K562 (cell line): ENCODE measurements at regions not wholly inside any gene's neighbourhood (a gene's known extent, or its start where the extent isn't known, plus 50 kb on each side); places are given as distances from the start of the nearest gene placed in this dataset.

Source experiments
- CTCF ChIP-seq, 3 experiments: IDR thresholded peaks in 2 of 3; conservative IDR thresholded peaks in 1 of 3; 2 replicates each; pipeline ENCODE4 v1.5.1; 2011 to 2012; ENCODE audit warnings: low read length in 3 of 3, mild to moderate bottlenecking in 3 of 3, control low read depth in 2 of 3, improper control_type of control experiment in 1 of 3, inconsistent platforms in 1 of 3, low read depth in 1 of 3, mixed read lengths in 1 of 3, moderate library complexity in 1 of 3; ENCODE audit not compliant: insufficient read depth in 2 of 3
- E2F4 ChIP-seq: sonication (generic); formaldehyde crosslinking; IDR thresholded peaks from 2 replicates; pipeline ENCODE4 v1.8.0; 2022; ENCODE audit warnings: mild to moderate bottlenecking, low read depth, missing genetic modification reagents
- FOXA3 ChIP-seq, 2 experiments: fragments of 450-650 bp in 1 of 2; sonication (generic) in 1 of 2; formaldehyde crosslinking; IDR thresholded peaks in 1 of 2; conservative IDR thresholded peaks in 1 of 2; 2 replicates each; pipeline versions ENCODE4 v1.4.0 to v1.8.0; 2020 to 2022; ENCODE audit warnings: mild to moderate bottlenecking in 2 of 2, missing genetic modification reagents in 1 of 2
- HDAC1 ChIP-seq, 2 experiments: fragments of 450-650 bp; IDR thresholded peaks; 2 replicates each; pipeline ENCODE4 v1.6.1; 2016 to 2017; ENCODE audit warnings: inconsistent platforms in 1 of 2, mild to moderate bottlenecking in 1 of 2, moderate library complexity in 1 of 2
- MGA ChIP-seq: fragments of 450-650 bp; IDR thresholded peaks from 2 replicates; pipeline ENCODE4 v1.6.1; 2016; ENCODE audit warnings: mild to moderate bottlenecking, moderate library complexity
- MTA1 ChIP-seq: fragments of 450-650 bp; IDR thresholded peaks from 2 replicates; pipeline ENCODE4 v1.6.1; 2017; ENCODE audit warnings: borderline replicate concordance
- NRF1 ChIP-seq, 2 experiments: fragments of 450-650 bp; IDR thresholded peaks in 1 of 2; conservative IDR thresholded peaks in 1 of 2; 2 replicates each; pipeline ENCODE4 v1.6.1; 2014; ENCODE audit warnings: mild to moderate bottlenecking in 2 of 2
- PRPF4 ChIP-seq: fragments of 200-400 bp; formaldehyde crosslinking; IDR thresholded peaks from one replicate; pipeline ENCODE4 v1.6.1; 2017; ENCODE audit warnings: low read length, low read depth, mild to moderate bottlenecking; ENCODE audit not compliant: insufficient read depth, poor library complexity, severe bottlenecking
- RBBP5 ChIP-seq: fragments of 200-600 bp; sonication (generic); IDR thresholded peaks from 2 replicates; pipeline ENCODE4 v1.6.1; 2012; ENCODE audit warnings: borderline replicate concordance, mild to moderate bottlenecking, low read length, control low read depth, inconsistent platforms; ENCODE audit not compliant: insufficient read depth, poor library complexity, severe bottlenecking
- SPI1 ChIP-seq: IDR thresholded peaks from 2 replicates; pipeline ENCODE4 v1.6.1; 2011; ENCODE audit warnings: low read depth, low read length, control low read depth, borderline replicate concordance
- TFAP4 ChIP-seq: sonication (generic); formaldehyde crosslinking; IDR thresholded peaks from 2 replicates; pipeline ENCODE4 v1.8.0; 2022; ENCODE audit warnings: missing genetic modification reagents, mild to moderate bottlenecking, moderate library complexity, borderline replicate concordance
- ZC3H11A ChIP-seq: IDR thresholded peaks from 2 replicates; pipeline ENCODE4 v1.6.1; 2012; ENCODE audit warnings: low read depth, low read length, improper control_type of control experiment
- ZMIZ1 ChIP-seq, 2 experiments: fragments of 150-350 bp in 1 of 2; IDR thresholded peaks; 2 replicates each; pipeline ENCODE4 v1.6.1; 2012 to 2016; ENCODE audit warnings: low read depth in 2 of 2, low read length in 2 of 2, mild to moderate bottlenecking in 1 of 2, moderate library complexity in 1 of 2

- TF ChIP-seq MGA (no peak), CTCF (IDR thresholded peaks at IDR 0.05 in 2 of 3, conservative IDR thresholded peaks at IDR 0.05 in 1 of 3; ENCODE audit: insufficient read depth in 2 of 3, low read depth in 1 of 3, low read length in 3 of 3) (no peak), HDAC1 (IDR thresholded peaks at IDR 0.05) (no peak), FOXA3 (CRISPR knock-in tag; conservative IDR thresholded peaks at IDR 0.05 in 1 of 2, IDR thresholded peaks at IDR 0.05 in 1 of 2) (no peak), TFAP4 (no peak), RBBP5 (no peak), SPI1 (no peak), E2F4 (no peak), ZMIZ1 (IDR thresholded peaks at IDR 0.05; ENCODE audit: low read depth in 2 of 2, low read length in 2 of 2) (no peak), MTA1 (no peak), PRPF4 (no peak), NRF1 (conservative IDR thresholded peaks at IDR 0.05 in 1 of 2, IDR thresholded peaks at IDR 0.05 in 1 of 2) (no peak), ZC3H11A (no peak)
Measured at GRCh38 chr18:29307231-29307630, 1130.3 kb upstream of the CDH2 start.
